TTC549 (cell line): ENCODE measurements at regions not wholly inside any gene's neighbourhood (a gene's known extent, or its start where the extent isn't known, plus 50 kb on each side); places are given as distances from the start of the nearest gene placed in this dataset.
A peak's percentile ranks its signal among the peaks of the same experiment; 100 is the strongest.

Experiments
- FAIRE-seq: peaks from 2 replicates; lab custom pipeline; 2012; peaks lifted over from hg19 to GRCh38; lab: Jason Lieb, UNC

- FAIRE-seq = no peak
These were observed 365.9 kb upstream of the B3GALT2 start for GRCh38 chr1:193552274-193552673.

GRCh38 chr1:193549081-193549480, 362.7 kb upstream of the B3GALT2 start:
- FAIRE-seq = no peak

DNA sequence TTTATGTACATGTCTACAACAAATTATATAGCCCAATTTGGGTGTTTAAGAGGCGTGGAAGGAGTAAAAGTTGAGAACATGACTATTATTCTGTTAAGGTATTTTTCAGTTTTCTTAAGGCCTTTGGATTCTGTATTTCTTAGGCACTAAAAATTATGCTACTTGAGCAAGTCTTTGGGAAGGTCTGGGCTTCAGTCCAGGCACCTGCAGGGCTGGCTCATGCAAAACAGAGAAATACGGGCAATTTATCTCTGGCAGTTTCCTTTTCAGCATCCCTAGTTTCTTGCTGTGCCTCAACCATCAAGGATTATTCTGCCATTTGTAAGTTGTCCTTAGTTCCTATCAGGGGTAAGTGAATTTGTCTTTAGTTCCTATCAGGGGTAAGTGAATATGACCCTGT, 358.8 kb upstream of the B3GALT2 start:
- FAIRE-seq = no peak

- no peak for FAIRE-seq
These were observed 356.8 kb upstream of the B3GALT2 start for GRCh38 chr1:193543259-193543658.

DNA sequence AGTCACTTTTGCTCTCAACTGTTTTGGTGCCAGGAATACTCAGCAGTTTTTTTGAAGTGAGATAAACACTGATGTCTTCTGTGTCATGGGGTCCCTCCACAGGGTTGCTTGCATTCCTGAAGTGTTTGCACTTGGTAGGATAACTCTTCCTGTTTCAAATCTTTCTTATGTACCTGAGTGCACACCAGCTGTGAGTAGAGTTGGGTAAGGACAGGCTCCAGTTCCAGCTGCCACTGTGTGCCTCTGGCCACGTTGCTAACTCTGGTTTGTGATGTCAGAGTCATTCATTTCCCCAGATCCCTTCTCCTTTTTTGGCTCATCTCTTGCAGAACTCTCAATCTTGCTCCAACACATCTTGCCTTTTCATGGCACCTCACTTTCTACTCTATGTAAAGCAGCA, 356.3 kb upstream of the B3GALT2 start:
- no peak for FAIRE-seq

DNA sequence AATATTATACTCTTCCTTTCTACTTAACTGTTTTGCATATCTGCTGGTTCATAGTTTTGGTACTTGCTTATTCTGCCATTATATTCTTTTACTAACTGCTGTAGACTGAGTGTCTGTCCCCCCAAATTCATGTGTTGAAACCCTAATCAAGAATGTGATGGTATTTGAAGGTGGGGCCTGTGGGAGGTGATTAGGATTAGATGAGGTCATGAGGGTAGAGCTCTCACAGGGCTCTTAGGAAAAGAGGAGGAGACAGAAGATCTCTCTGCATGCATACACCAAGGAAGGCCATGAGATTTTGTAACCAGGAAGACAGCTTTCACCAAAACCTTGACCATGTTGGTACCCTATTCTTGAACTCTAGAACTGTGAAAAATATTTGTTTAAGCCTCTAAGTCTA, 354.1 kb upstream of the B3GALT2 start:
- FAIRE-seq = no peak

DNA sequence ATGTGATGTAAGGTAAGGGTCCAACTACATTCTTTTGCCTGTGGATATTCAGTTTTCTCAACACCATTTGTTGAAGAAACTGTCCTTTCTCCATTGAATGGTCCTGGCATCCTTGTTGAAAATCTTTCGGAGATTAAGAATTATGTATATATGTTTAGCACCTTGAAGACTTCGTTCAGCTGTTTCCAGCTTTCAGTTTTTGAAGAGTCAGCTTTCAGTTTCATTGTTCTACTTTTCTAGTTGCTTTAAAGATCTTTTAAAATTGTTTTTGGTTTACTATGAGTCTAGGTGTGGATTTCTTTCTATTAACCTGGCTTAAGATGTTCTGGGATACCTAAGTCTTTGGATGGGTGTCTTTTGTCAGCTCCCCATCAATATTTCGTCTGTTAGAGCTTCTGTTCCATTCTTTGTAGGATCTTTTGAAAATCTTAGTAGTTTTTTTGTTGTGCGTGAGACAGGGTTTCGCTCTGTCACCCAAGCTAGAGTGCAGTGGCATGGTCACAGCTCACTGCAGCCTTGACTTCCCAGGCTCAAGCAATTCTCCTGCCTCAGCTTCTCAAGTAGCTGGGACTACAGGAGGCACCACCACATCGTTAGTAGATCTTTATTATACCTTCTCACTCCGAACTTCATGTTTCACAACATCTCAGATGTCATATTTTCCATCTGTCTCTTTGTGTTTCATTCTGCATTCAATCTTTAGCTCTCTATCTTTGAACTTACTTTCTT, 353.5 kb upstream of the B3GALT2 start:
- FAIRE-seq = no peak

DNA sequence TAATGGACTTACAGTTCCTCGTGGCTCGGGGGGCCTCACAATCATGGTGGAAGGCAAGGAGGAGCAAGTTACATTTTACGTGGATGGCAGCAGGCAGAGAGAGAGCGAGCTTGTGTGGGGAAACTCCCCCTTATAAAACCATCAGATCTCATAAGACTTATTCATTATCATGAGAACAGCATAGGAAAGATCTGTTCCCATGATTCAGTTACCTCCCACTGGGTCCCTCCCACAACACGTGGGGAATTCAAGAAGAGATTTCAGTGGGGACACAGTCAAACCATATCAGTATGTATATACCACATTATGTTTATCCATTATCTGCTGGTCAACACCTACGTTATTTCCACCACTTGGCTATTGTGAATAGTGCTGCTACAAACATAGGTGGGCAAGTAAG, 352.3 kb upstream of the B3GALT2 start:
- FAIRE-seq = no peak

- FAIRE-seq = no peak
These were observed 351.6 kb upstream of the B3GALT2 start for GRCh38 chr1:193538003-193538354.

GRCh38 chr1:193537266-193538002, 351.0 kb upstream of the B3GALT2 start:
- no peak for FAIRE-seq

DNA sequence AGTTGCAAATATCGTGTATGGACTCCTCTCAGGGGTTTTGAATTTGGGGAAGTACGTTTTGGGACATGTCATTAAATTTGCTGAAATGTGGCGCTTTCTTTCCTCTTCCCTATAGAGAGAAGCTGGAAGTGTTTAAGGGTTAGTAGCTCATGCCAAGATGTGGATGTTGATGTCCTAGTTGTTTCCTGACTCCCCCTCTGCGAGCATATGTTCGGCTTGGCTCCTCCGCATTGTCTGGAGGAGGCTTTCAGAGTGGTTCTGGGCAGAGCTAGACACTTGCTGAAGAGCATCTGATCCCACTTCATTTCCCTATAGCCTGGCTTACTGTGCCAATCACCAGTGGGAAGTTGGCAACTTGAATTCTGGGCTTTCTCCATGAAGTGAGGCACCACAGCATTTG, 347.4 kb upstream of the B3GALT2 start:
- no peak for FAIRE-seq

- no peak for FAIRE-seq
These were observed 339.7 kb upstream of the B3GALT2 start for GRCh38 chr1:193525917-193526710.

GRCh38 chr1:193525411-193525810, 339.0 kb upstream of the B3GALT2 start:
- FAIRE-seq = no peak

DNA sequence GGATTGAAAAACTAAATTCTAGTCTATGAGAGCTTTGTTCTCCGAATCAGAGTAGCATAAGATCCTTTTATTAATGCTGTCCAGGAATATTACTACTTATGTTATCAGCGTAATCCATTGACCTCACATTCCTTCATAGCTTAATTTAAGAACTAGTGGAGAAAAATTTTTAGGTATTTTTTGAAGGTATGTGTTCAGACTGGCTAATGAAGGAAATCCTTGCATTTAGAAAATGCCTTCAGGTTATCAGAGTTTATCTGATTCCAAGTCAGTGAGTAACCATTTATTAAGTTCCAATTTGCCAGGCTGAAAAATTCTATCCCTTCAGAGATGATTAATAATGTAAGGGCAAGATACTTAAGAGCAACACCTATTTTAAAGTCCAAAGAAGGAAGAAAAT, 338.2 kb upstream of the B3GALT2 start:
- no peak for FAIRE-seq

DNA sequence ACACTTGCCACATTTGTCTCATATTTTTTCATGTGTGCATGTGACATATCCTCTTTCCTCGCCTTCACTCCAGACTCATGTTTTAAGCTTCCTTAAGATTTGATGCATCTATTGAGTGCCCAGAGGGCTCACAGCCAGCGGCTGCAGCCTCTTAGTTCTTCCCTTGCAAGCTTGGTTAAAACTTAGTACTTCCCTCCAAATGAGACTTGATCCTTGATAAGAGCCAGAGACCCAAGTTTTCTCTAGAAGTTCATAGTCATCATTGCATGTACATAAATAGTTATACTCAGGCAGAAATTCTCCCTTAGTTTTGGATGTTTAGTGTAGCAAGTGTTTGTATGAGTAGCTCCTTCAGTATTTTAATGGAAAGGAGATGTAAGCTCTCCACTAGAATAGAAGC, 337.6 kb upstream of the B3GALT2 start:
- no peak for FAIRE-seq

- FAIRE-seq = no peak
These were observed 334.1 kb upstream of the B3GALT2 start for GRCh38 chr1:193520472-193520871.

- FAIRE-seq = no peak
These were observed 333.5 kb upstream of the B3GALT2 start for GRCh38 chr1:193519922-193520321.

GRCh38 chr1:193516755-193517388, 330.5 kb upstream of the B3GALT2 start:
- FAIRE-seq = no peak

DNA sequence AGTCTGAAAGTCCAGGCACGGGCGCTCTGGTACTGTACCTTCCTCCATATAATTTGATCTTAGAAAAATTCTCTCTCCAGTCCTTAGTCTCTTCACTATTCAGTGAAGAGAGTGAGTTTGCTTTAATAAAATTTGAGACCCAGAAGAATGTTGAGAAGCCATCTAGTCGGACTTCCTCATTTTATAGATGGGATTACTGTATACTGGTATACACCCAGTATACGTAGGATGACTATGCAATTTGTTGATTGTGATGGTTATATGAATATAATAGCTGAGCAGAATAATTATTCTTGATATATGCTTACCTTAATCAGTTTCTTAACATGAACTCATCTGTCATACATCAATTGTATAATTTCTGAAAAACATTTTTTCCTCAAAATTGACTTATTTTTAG, 328.0 kb upstream of the B3GALT2 start:
- no peak for FAIRE-seq

- no peak for FAIRE-seq
These were observed 326.6 kb upstream of the B3GALT2 start for GRCh38 chr1:193513032-193513431.

DNA sequence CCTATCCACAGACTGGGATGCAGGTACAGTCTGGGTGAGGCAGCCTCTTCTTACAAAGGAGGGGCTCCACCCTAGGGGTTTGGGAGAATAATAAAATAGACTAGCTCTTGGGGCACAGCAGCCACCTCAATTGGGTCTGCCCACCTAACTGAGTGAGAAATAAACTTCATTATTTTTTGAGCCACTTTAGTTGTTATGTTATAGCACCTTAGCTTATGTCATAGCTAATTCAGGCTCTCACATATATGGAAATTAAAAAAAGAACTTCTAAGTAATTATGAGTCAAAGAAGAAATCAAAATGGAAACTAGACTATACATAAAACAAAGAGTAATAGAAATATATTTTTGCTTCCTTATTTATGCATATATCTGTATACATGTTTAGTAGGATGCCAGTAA, 318.5 kb upstream of the B3GALT2 start:
- FAIRE-seq = peak; percentile 19

DNA sequence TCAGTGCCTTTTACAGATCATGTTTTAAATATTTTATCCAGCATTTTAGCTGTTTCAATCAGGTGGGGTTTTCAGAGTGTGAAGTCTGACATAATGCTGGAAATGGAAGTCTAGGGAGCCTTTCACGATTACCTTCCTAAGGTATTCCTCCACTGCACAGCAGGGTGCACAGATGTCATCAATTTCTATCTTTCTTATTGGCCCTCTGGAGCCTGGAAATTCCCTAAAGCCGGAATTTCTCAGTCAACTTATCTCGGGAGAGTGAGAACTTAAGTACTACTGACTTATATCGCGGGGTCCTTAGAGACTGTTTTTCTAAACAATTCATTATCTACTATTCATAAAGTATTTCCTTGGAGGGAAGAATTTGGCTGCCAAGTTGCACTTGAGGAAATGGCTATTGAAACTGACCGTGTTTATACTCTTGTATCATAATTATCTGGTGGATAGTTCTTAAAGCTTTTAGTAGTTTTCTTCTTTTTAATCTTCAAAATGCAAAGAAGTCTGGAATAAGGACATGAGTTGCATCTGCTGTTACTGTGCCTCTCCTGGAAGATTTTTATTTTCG, 311.8 kb upstream of the B3GALT2 start:
- no peak for FAIRE-seq
